Heart left ventricle (tissue), 16 donors: ENCODE measurements at regions not wholly inside any gene's neighbourhood (a gene's known extent, or its start where the extent isn't known, plus 50 kb on each side); places are given as distances from the start of the nearest gene placed in this dataset.
"Not testable (repeated sequence)": the region's sequence is repeated elsewhere in the genome, so short reads cannot be mapped to it uniquely, and the experiment has no call there.

Experiments used
- ATAC-seq, 4 donors: fragments of 200-7000 bp; cut with Tn5 transposase; one replicate each; pipeline ENCODE4 v1.9.1; 2020 to 2022; ENCODE audit warnings: moderate library complexity in 4 of 4, mild to moderate bottlenecking in 3 of 4, moderate number of reproducible peaks in 1 of 4
- DNase-seq, 5 donors: peaks; one replicate each; pipeline ENCODE4 v3.0.0-alpha.2; 2020
- H3K27ac ChIP-seq, 12 donors: fragments of 200-600 bp; sonication (generic) in 4 of 12; one replicate each; pipeline versions ENCODE4 v1.5.0 to v1.8.0; 2016 to 2022; ENCODE audit warnings: mild to moderate bottlenecking in 2 of 12
- H3K27me3 ChIP-seq, 9 donors: fragments of 200-600 bp; sonication (generic) in 2 of 9; one replicate each; pipeline versions ENCODE4 v1.5.1 to v1.8.0; 2016 to 2022; ENCODE audit warnings: mild to moderate bottlenecking in 3 of 9
- H3K36me3 ChIP-seq, 9 donors: fragments of 200-600 bp; sonication (generic) in 2 of 9; one replicate each; pipeline versions ENCODE4 v1.5.0 to v1.8.0; 2018 to 2022; ENCODE audit warnings: mild to moderate bottlenecking in 2 of 9
- H3K4me1 ChIP-seq, 12 donors: fragments of 200-600 bp; sonication (generic) in 4 of 12; one replicate each; pipeline versions ENCODE4 v1.5.0 to v1.8.0; 2016 to 2022; ENCODE audit warnings: mild to moderate bottlenecking in 3 of 12
- H3K4me3 ChIP-seq, 12 donors: fragments of 200-600 bp; sonication (generic) in 4 of 12; one replicate each; pipeline versions ENCODE4 v1.5.0 to v1.8.0; 2017 to 2022; ENCODE audit warnings: mild to moderate bottlenecking in 9 of 12, moderate library complexity in 4 of 12
- H3K9me3 ChIP-seq, 12 donors: fragments of 200-600 bp; sonication (generic) in 4 of 12; one replicate each; pipeline versions ENCODE4 v1.5.0 to v1.8.0; 2016 to 2022; ENCODE audit warnings: mild to moderate bottlenecking in 1 of 12
- CTCF ChIP-seq, 12 donors: fragments of 200-600 bp; sonication (generic) in 4 of 12; IDR thresholded peaks; one replicate each; pipeline versions ENCODE4 v1.5.0 to v1.8.0; 2018 to 2022; ENCODE audit warnings: antibody characterized with exemption in 12 of 12, mild to moderate bottlenecking in 5 of 12
- POLR2A ChIP-seq, 2 donors: fragments of 450-650 bp; IDR thresholded peaks; one replicate each; pipeline ENCODE4 v1.6.1; 2017; ENCODE audit warnings: antibody characterized with exemption in 2 of 2, mild to moderate bottlenecking in 2 of 2, moderate library complexity in 2 of 2
- WGBS, 4 donors: extraction: QIAGEN DNeasy Blood & Tissue Kit in 2 of 4; methylation state at CpG; one replicate each; pipeline versions ENCODE4 v1.1.5 to v1.1.7; 2013 to 2018; 5-methylcytosine and 5-hydroxymethylcytosine counted together
- intact Hi-C, 10 donors: fragments of 100-400 bp; cut with DNase I; formaldehyde crosslinking; loops; one replicate each; pipeline versions ENCODE4 v1.11.1 to v1.14.2; 2022
- donor health status: ischemic (EF 13 %, LVEDD 7.1; RV severe dilation, severe dysfunction).
- donor health status: healthy with polysubstance abuse.
- donor health status: DM: no; HTN: yes; CAD: no.
- donor health status: DM: no; HTN: no; CAD: no.
- donor health status: ischemic (EF 25% LVEDD 6.9; RV normal size, moderate dysfunction).
- donor health status: ischemic (EF 25% LVEDD 5.7; RV mildly dilated, moderate dysfunction).
- donor health status: healthy.
- donor health status: DM: yes; HTN: yes; CAD: no.
- donor health status: ischemic (EF 35%, LVEDD 5.7; RV mildly dilated, moderate dysfunction).
- donor health status: nonischemic (EF 11% LVEDD 7.7; RV severe dilation, severe dysfunction).
- donor health status: DM: yes; HTN: yes; CAD: no.
- donor health status: PGD.
- donor health status: ischemic (EF 29% LVEDD 5.4; RV normal size, mild dysfunction).
- donor health status: nonischemic (EF 23%, LVEDD 6.1; RV moderate dilation, normal function).

- H3K4me1 ChIP-seq: no peaks in the 10 kb centered on the region
- no peaks in the 10 kb centered on the region for H3K9me3 ChIP-seq
- TF ChIP-seq POLR2A (IDR thresholded peaks at IDR 0.05) (no peak), CTCF (IDR thresholded peaks at IDR 0.05) (no peak)
- intact Hi-C loops: no loop called here
- peaks cover 0 to 2% (median 0%) of the 10 kb centered on the region in 9 donors for H3K27me3 ChIP-seq
- 80 to 83% (median 83%) methylated on average over 7 of the region's 7 CpGs for WGBS, 4 donors
- no peak overlapping the region for H3K27ac ChIP-seq
- no peak overlapping the region for H3K4me3 ChIP-seq
- no peak for ATAC-seq
- no peak for DNase-seq
- H3K36me3 ChIP-seq: no peaks in the 10 kb centered on the region
These were observed 202.3 kb upstream of the G2E3 start for GRCh38 chr14:30356438-30357202.

GRCh38 chr14:30357791-30358190 lies 201.2 kb upstream of the G2E3 start:
- Histone ChIP-seq H3K36me3 (no peaks in the 10 kb centered on the region), H3K27me3 (peaks cover 0 to 2% (median 0%) of the 10 kb centered on the region in 9 donors), H3K4me3 (no peak overlapping the region), H3K9me3 (no peaks in the 10 kb centered on the region), H3K27ac (no peak overlapping the region), H3K4me1 (no peaks in the 10 kb centered on the region)
- intact Hi-C loops: no loop called here
- ATAC-seq (no peak), DNase-seq (no peak)
- 89 to 93% (median 92%) methylated on average over 8 of the region's 8 CpGs for WGBS, 4 donors
- TF ChIP-seq CTCF (IDR thresholded peaks at IDR 0.05) (no peak), POLR2A (IDR thresholded peaks at IDR 0.05) (no peak)

- Histone ChIP-seq H3K27me3 (no peaks in the 10 kb centered on the region), H3K4me1 (no peaks in the 10 kb centered on the region), H3K27ac (no peak overlapping the region), H3K9me3 (no peaks in the 10 kb centered on the region), H3K36me3 (no peaks in the 10 kb centered on the region), H3K4me3 (no peak overlapping the region)
- ATAC-seq (no peak), DNase-seq (no peak)
- no peak for TF ChIP-seq CTCF (IDR thresholded peaks at IDR 0.05)
- TF ChIP-seq POLR2A (IDR thresholded peaks at IDR 0.05): no peak
- intact Hi-C loops: no loop called here
- 82 to 88% (median 83%) methylated on average over 10 of the region's 10 CpGs for WGBS, 4 donors
These were observed 196.4 kb upstream of the G2E3 start for GRCh38 chr14:30362369-30363218.

GRCh38 chr14:30363219-30363880 lies 195.6 kb upstream of the G2E3 start:
- H3K27me3 ChIP-seq, H3K4me3 ChIP-seq, intact Hi-C loops, H3K4me1 ChIP-seq, H3K27ac ChIP-seq, ATAC-seq, H3K9me3 ChIP-seq, H3K36me3 ChIP-seq, DNase-seq: not testable (repeated sequence)
- WGBS, 4 donors: 86 to 94% (median 93%) methylated on average over 14 to 26 of the region's 27 CpGs
